Esophagus mucosa (tissue), 1 donor: ENCODE measurements at regions not wholly inside any gene's neighbourhood (a gene's known extent, or its start where the extent isn't known, plus 50 kb on each side); places are given as distances from the start of the nearest gene placed in this dataset.
"Not testable (repeated sequence)": the region's sequence is repeated elsewhere in the genome, so short reads cannot be mapped to it uniquely, and the experiment has no call there.

Source experiments
- ATAC-seq: fragments of 200-7000 bp; cut with Tn5 transposase; one replicate; pipeline ENCODE4 v1.9.1; 2020
- donor health status: DM: yes; HTN: yes; CAD: no.

GRCh38 chr1:149364188-149364981 lies 110.5 kb upstream of the NBPF19 start:
- ATAC-seq: not testable (repeated sequence)

- ATAC-seq: not testable (repeated sequence)
Measured at GRCh38 chr1:149366402-149366801, 108.4 kb upstream of the NBPF19 start.

GRCh38 chr1:149367472-149368044 lies 107.3 kb upstream of the NBPF19 start:
- ATAC-seq: not testable (repeated sequence)

GRCh38 chr1:149368337-149368736 lies 106.5 kb upstream of the NBPF19 start:
- not testable (repeated sequence) for ATAC-seq

- ATAC-seq: peak; percentile 68
Measured at GRCh38 chr1:149369081-149369480, 105.8 kb upstream of the NBPF19 start.

GRCh38 chr1:149371955-149372354 lies 102.9 kb upstream of the NBPF19 start:
- peak; percentile 68 for ATAC-seq

GRCh38 chr1:149378462-149378861 lies 96.4 kb upstream of the NBPF19 start:
- ATAC-seq: not testable (repeated sequence)

GRCh38 chr1:149390173-149390926 lies 84.5 kb upstream of the NBPF19 start:
- ATAC-seq: peak; percentile 78

GRCh38 chr1:149390931-149391330 lies 83.9 kb upstream of the NBPF19 start:
- not testable (repeated sequence) for ATAC-seq

- not testable (repeated sequence) for ATAC-seq
Measured at GRCh38 chr1:149395802-149396201, 79.0 kb upstream of the NBPF19 start.

- ATAC-seq: not testable (repeated sequence)
Measured at GRCh38 chr1:149398527-149398926, 76.3 kb upstream of the NBPF19 start.

- ATAC-seq: not testable (repeated sequence)
Measured at GRCh38 chr1:149408404-149408803, 66.4 kb upstream of the NBPF19 start.

GRCh38 chr1:149415373-149415772 lies 59.5 kb upstream of the NBPF19 start:
- not testable (repeated sequence) for ATAC-seq

GRCh38 chr1:149418782-149419181 lies 56.1 kb upstream of the NBPF19 start:
- ATAC-seq: not testable (repeated sequence)

- not testable (repeated sequence) for ATAC-seq
Measured at GRCh38 chr1:149423122-149423521, 51.7 kb upstream of the NBPF19 start.
